Activated CD4-positive, CD25-positive, alpha-beta regulatory T cell treated with anti-CD3 and anti-CD28 coated beads, Interleukin-2, amount 50 U/mL, for 72 hours (primary cell): ENCODE measurements at regions not wholly inside any gene's neighbourhood (a gene's known extent, or its start where the extent isn't known, plus 50 kb on each side); places are given as distances from the start of the nearest gene placed in this dataset.

Source experiments
- DNase-seq: peaks from one replicate; pipeline ENCODE4 v3.0.0; 2021

- DNase-seq, result no peak
Observed at GRCh38 chr10:130404476-130405055, 268.4 kb downstream of the GLRX3 start.

- DNase-seq, result no peak
Observed at GRCh38 chr10:130407052-130407451, 270.9 kb downstream of the GLRX3 start.

- DNase-seq, result no peak
Observed at GRCh38 chr10:130409331-130409730, 273.1 kb downstream of the GLRX3 start.

- no peak for DNase-seq
Observed at GRCh38 chr10:130409931-130410330, 273.7 kb downstream of the GLRX3 start.

GRCh38 chr10:130411496-130412085 lies 275.4 kb downstream of the GLRX3 start:
- DNase-seq, result no peak

GRCh38 chr10:130412317-130412716 lies 276.1 kb downstream of the GLRX3 start:
- no peak for DNase-seq

GRCh38 chr10:130416334-130417150 lies 280.4 kb downstream of the GLRX3 start:
- no peak for DNase-seq

- DNase-seq, result no peak
Observed at GRCh38 chr10:130418731-130419130, 282.5 kb downstream of the GLRX3 start.

- DNase-seq, result no peak
Observed at GRCh38 chr10:130421909-130422308, 285.7 kb downstream of the GLRX3 start.

- DNase-seq, result no peak
Observed at GRCh38 chr10:130422366-130423324, 286.5 kb downstream of the GLRX3 start.

- no peak for DNase-seq
Observed at GRCh38 chr10:130423455-130424305, 287.5 kb downstream of the GLRX3 start.

GRCh38 chr10:130424418-130424817 lies 288.2 kb downstream of the GLRX3 start:
- DNase-seq, result no peak

- DNase-seq, result no peak
Observed at GRCh38 chr10:130425169-130425568, 289.0 kb downstream of the GLRX3 start.

GRCh38 chr10:130425881-130426435 lies 289.8 kb downstream of the GLRX3 start:
- DNase-seq, result no peak

GRCh38 chr10:130427216-130427722 lies 291.1 kb downstream of the GLRX3 start:
- no peak for DNase-seq

- DNase-seq, result no peak
Observed at GRCh38 chr10:130428936-130429335, 292.7 kb downstream of the GLRX3 start.

- DNase-seq, result no peak
Observed at GRCh38 chr10:130429809-130430208, 293.6 kb downstream of the GLRX3 start.

- DNase-seq, result no peak
Observed at GRCh38 chr10:130430291-130430690, 294.1 kb downstream of the GLRX3 start.

- DNase-seq, result no peak
Observed at GRCh38 chr10:130430852-130431704, 294.9 kb downstream of the GLRX3 start.

- no peak for DNase-seq
Observed at GRCh38 chr10:130432271-130432670, 296.1 kb downstream of the GLRX3 start.
